SK-MEL-5 (cell line): ENCODE measurements at regions not wholly inside any gene's neighbourhood (a gene's known extent, or its start where the extent isn't known, plus 50 kb on each side); places are given as distances from the start of the nearest gene placed in this dataset.

Experiments
- DNase-seq: peaks from one replicate; pipeline ENCODE4 v3.0.0-alpha.2; 2016; ENCODE audit warnings: low read depth, low spot score
- in situ Hi-C: cut with HindIII; loops from 2 replicates; pipeline ENCODE4 v1.10.0; 2016; ENCODE audit warnings: low sequenced_read_pairs, high pct_unique_total_duplicates, low pct_unique_long_range_greater_than_20kb

GRCh38 chr20:22509090-22509842, 75.1 kb downstream of the FOXA2 start:
- DNase-seq = no peak
- in situ Hi-C loops = no loop called here

GRCh38 chr20:22508426-22508825, 75.9 kb downstream of the FOXA2 start:
- DNase-seq = no peak
- in situ Hi-C loops = no loop called here

- no peak for DNase-seq
- in situ Hi-C loops = no loop called here
Observed at GRCh38 chr20:22507240-22507961, 77.0 kb downstream of the FOXA2 start.

- in situ Hi-C loops = no loop called here
- no peak for DNase-seq
Observed at GRCh38 chr20:22506827-22507226, 77.5 kb downstream of the FOXA2 start.

GRCh38 chr20:22504829-22505377, 79.5 kb downstream of the FOXA2 start:
- in situ Hi-C loops = no loop called here
- DNase-seq = no peak

- DNase-seq = no peak
- in situ Hi-C loops = no loop called here
Observed at GRCh38 chr20:22503577-22503976, 80.8 kb downstream of the FOXA2 start.

GRCh38 chr20:22502731-22503191, 81.6 kb downstream of the FOXA2 start:
- in situ Hi-C loops = no loop called here
- DNase-seq = no peak

- in situ Hi-C loops = no loop called here
- DNase-seq = no peak
Observed at GRCh38 chr20:22501566-22502344, 82.6 kb downstream of the FOXA2 start.

- DNase-seq = no peak
- in situ Hi-C loops = no loop called here
Observed at GRCh38 chr20:22501034-22501433, 83.3 kb downstream of the FOXA2 start.

GRCh38 chr20:22499515-22500166, 84.7 kb downstream of the FOXA2 start:
- DNase-seq = no peak
- in situ Hi-C loops = no loop called here

- in situ Hi-C loops = no loop called here
- no peak for DNase-seq
Observed at GRCh38 chr20:22496817-22497216, 87.6 kb downstream of the FOXA2 start.

- in situ Hi-C loops = no loop called here
- DNase-seq = no peak
Observed at GRCh38 chr20:22495789-22496188, 88.6 kb downstream of the FOXA2 start.

- no peak for DNase-seq
- in situ Hi-C loops = no loop called here
Observed at GRCh38 chr20:22495172-22495571, 89.2 kb downstream of the FOXA2 start.

- DNase-seq = peak; percentile 7
Observed at GRCh38 chr20:22492497-22492896, 91.9 kb downstream of the FOXA2 start.

GRCh38 chr20:22491194-22491505, 93.2 kb downstream of the FOXA2 start:
- DNase-seq = no peak
- in situ Hi-C loops = no loop called here

More at GRCh38 chr20:22492497-22492896, 91.9 kb downstream of the FOXA2 start:
- in situ Hi-C loops = no loop called here

- in situ Hi-C loops = no loop called here
- DNase-seq = peak; percentile 42
Observed at GRCh38 chr20:22490287-22491193, 93.8 kb downstream of the FOXA2 start.
